ENCODE measurements at regions not wholly inside any gene's neighbourhood (a gene's known extent, or its start where the extent isn't known, plus 50 kb on each side); places are given as distances from the start of the nearest gene placed in this dataset.
A peak's percentile ranks its signal among the peaks of the same experiment; 100 is the strongest.

- peaks cover 6 to 7% of the 10 kb centered on the region in 2 donors for H3K4me1 Mint-ChIP-seq
- DNase-seq (no peak), ATAC-seq (replicated peaks) (peak; percentile 33 to 51)
- H3K9me3 Mint-ChIP-seq, result no peaks in the 10 kb centered on the region
- H3K36me3 Mint-ChIP-seq, result no peaks in the 10 kb centered on the region
- peaks cover 0 to 7% of the 10 kb centered on the region in 2 donors for H3K27me3 Mint-ChIP-seq
- no peak overlapping the region for H3K4me3 Mint-ChIP-seq
- H3K27ac Mint-ChIP-seq, result no peak overlapping the region
Measured at GRCh38 chr2:16318474-16319195, 347.0 kb downstream of the CYRIA start.

GRCh38 chr2:16318051-16318450, 347.6 kb downstream of the CYRIA start:
- H3K27me3 Mint-ChIP-seq, result peaks cover 0 to 7% of the 10 kb centered on the region in 2 donors
- no peak overlapping the region for H3K27ac Mint-ChIP-seq
- no peak for ATAC-seq (replicated peaks)
- no peak for DNase-seq
- no peaks in the 10 kb centered on the region for H3K9me3 Mint-ChIP-seq
- no peaks in the 10 kb centered on the region for H3K36me3 Mint-ChIP-seq
- H3K4me1 Mint-ChIP-seq, result peaks cover 6 to 7% of the 10 kb centered on the region in 2 donors
- no peak overlapping the region for H3K4me3 Mint-ChIP-seq

GRCh38 chr2:16317211-16317830, 348.3 kb downstream of the CYRIA start:
- no peak for DNase-seq
- Mint-ChIP-seq H3K4me1 (peaks cover 6 to 7% of the 10 kb centered on the region in 2 donors), H3K27ac (no peak overlapping the region), H3K4me3 (no peak overlapping the region), H3K36me3 (no peaks in the 10 kb centered on the region), H3K9me3 (no peaks in the 10 kb centered on the region), H3K27me3 (peaks cover 0 to 8% of the 10 kb centered on the region in 2 donors)
- ATAC-seq (replicated peaks), result no peak

- Mint-ChIP-seq H3K4me3 (no peak overlapping the region), H3K9me3 (no peaks in the 10 kb centered on the region), H3K4me1 (peaks cover 6 to 7% of the 10 kb centered on the region in 2 donors), H3K27me3 (peaks cover 0 to 12% of the 10 kb centered on the region in 2 donors), H3K36me3 (no peaks in the 10 kb centered on the region), H3K27ac (no peak overlapping the region)
- ATAC-seq (replicated peaks) (no peak), DNase-seq (no peak)
Measured at GRCh38 chr2:16316456-16317210, 349.0 kb downstream of the CYRIA start.

GRCh38 chr2:16315908-16316307, 349.7 kb downstream of the CYRIA start:
- Mint-ChIP-seq H3K36me3 (no peaks in the 10 kb centered on the region), H3K4me1 (peaks cover 6 to 7% of the 10 kb centered on the region in 2 donors), H3K4me3 (no peak overlapping the region), H3K27me3 (peaks cover 0 to 12% of the 10 kb centered on the region in 2 donors), H3K9me3 (no peaks in the 10 kb centered on the region), H3K27ac (no peak overlapping the region)
- ATAC-seq (replicated peaks) (no peak), DNase-seq (no peak)

GRCh38 chr2:16315458-16315835, 350.2 kb downstream of the CYRIA start:
- Mint-ChIP-seq H3K27me3 (peaks cover 0 to 12% of the 10 kb centered on the region in 2 donors), H3K4me1 (peaks cover 6 to 7% of the 10 kb centered on the region in 2 donors), H3K4me3 (no peak overlapping the region), H3K9me3 (no peaks in the 10 kb centered on the region), H3K27ac (no peak overlapping the region), H3K36me3 (no peaks in the 10 kb centered on the region)
- DNase-seq, result no peak
- no peak for ATAC-seq (replicated peaks)

GRCh38 chr2:16314691-16315457, 350.8 kb downstream of the CYRIA start:
- H3K36me3 Mint-ChIP-seq, result no peaks in the 10 kb centered on the region
- H3K9me3 Mint-ChIP-seq, result no peaks in the 10 kb centered on the region
- DNase-seq (no peak), ATAC-seq (replicated peaks) (no peak)
- H3K27me3 Mint-ChIP-seq, result peaks cover 0 to 12% of the 10 kb centered on the region in 2 donors
- no peak overlapping the region for H3K27ac Mint-ChIP-seq
- H3K4me3 Mint-ChIP-seq, result no peak overlapping the region
- H3K4me1 Mint-ChIP-seq, result peaks cover 6 to 7% of the 10 kb centered on the region in 2 donors

- H3K4me3 Mint-ChIP-seq, result no peak overlapping the region
- H3K36me3 Mint-ChIP-seq, result no peaks in the 10 kb centered on the region
- no peak overlapping the region for H3K27ac Mint-ChIP-seq
- peaks cover 0 to 12% of the 10 kb centered on the region in 2 donors for H3K27me3 Mint-ChIP-seq
- DNase-seq, result no peak
- H3K4me1 Mint-ChIP-seq, result peaks cover 6 to 7% of the 10 kb centered on the region in 2 donors
- no peaks in the 10 kb centered on the region for H3K9me3 Mint-ChIP-seq
- no peak for ATAC-seq (replicated peaks)
Measured at GRCh38 chr2:16314001-16314400, 351.6 kb downstream of the CYRIA start.

GRCh38 chr2:16313235-16313975, 352.2 kb downstream of the CYRIA start:
- H3K9me3 Mint-ChIP-seq, result no peaks in the 10 kb centered on the region

GRCh38 chr2:16312771-16313170, 352.9 kb downstream of the CYRIA start:
- Mint-ChIP-seq H3K9me3 (no peaks in the 10 kb centered on the region), H3K27ac (no peak overlapping the region), H3K4me1 (no peaks in the 10 kb centered on the region), H3K27me3 (peaks cover 0 to 6% of the 10 kb centered on the region in 2 donors), H3K36me3 (no peaks in the 10 kb centered on the region), H3K4me3 (no peak overlapping the region)
- DNase-seq (no peak), ATAC-seq (replicated peaks) (no peak)

More at GRCh38 chr2:16313235-16313975, 352.2 kb downstream of the CYRIA start:
- Mint-ChIP-seq H3K4me3 (no peak overlapping the region), H3K4me1 (peaks cover 5% of the 10 kb centered on the region in 2 donors), H3K27me3 (peaks cover 0 to 12% of the 10 kb centered on the region in 2 donors), H3K36me3 (no peaks in the 10 kb centered on the region), H3K27ac (no peak overlapping the region)
- DNase-seq (no peak), ATAC-seq (replicated peaks) (no peak)

GRCh38 chr2:16311521-16312440, 353.9 kb downstream of the CYRIA start:
- H3K36me3 Mint-ChIP-seq, result no peaks in the 10 kb centered on the region
- H3K9me3 Mint-ChIP-seq, result no peaks in the 10 kb centered on the region
- no peaks in the 10 kb centered on the region for H3K4me1 Mint-ChIP-seq
- H3K27ac Mint-ChIP-seq, result no peak overlapping the region
- no peak overlapping the region for H3K4me3 Mint-ChIP-seq
- no peak for ATAC-seq (replicated peaks)
- DNase-seq, result no peak
- H3K27me3 Mint-ChIP-seq, result peaks cover 0 to 5% of the 10 kb centered on the region in 2 donors

- H3K9me3 Mint-ChIP-seq, result no peaks in the 10 kb centered on the region
- H3K36me3 Mint-ChIP-seq, result no peaks in the 10 kb centered on the region
- no peak for DNase-seq
- no peak overlapping the region for H3K27ac Mint-ChIP-seq
- no peak overlapping the region for H3K4me3 Mint-ChIP-seq
- H3K27me3 Mint-ChIP-seq, result peaks cover 4 to 5% of the 10 kb centered on the region in 2 donors
- H3K4me1 Mint-ChIP-seq, result no peaks in the 10 kb centered on the region
- no peak for ATAC-seq (replicated peaks)
Measured at GRCh38 chr2:16308816-16309215, 356.8 kb downstream of the CYRIA start.
